ENCODE measurements at regions not wholly inside any gene's neighbourhood (a gene's known extent, or its start where the extent isn't known, plus 50 kb on each side); places are given as distances from the start of the nearest gene placed in this dataset.
A peak's percentile ranks its signal among the peaks of the same experiment; 100 is the strongest.

GRCh38 chr5:69019668-69020375 is 74.0 kb upstream of the SLC30A5 start:
- H3K79me2 ChIP-seq (ENCODE audit: insufficient read depth, low read length), result no peaks in the 10 kb centered on the region
- H3K27me3 ChIP-seq (ENCODE audit: control insufficient read depth in 1 of 2, insufficient read depth in 2 of 2, low read length in 2 of 2), result no peaks in the 10 kb centered on the region
- H3K4me1 ChIP-seq (ENCODE audit: insufficient read depth, low read length), result no peaks in the 10 kb centered on the region
- POLR2A ChIA-PET, result no interaction called here
- H3K27ac ChIP-seq (ENCODE audit: extremely low read length, insufficient read depth, low read length), result no peak overlapping the region
- ATAC-seq (no peak), DNase-seq (ENCODE audit: low spot score) (no peak), FAIRE-seq (no peak)
- H3K9me3 ChIP-seq (ENCODE audit: low read length), result no peaks in the 10 kb centered on the region
- no TSS peak for BruUV-seq (replicated peaks)
- TF ChIP-seq KDM6A (CRISPR knock-in tag; IDR thresholded peaks at IDR 0.05; ENCODE audit: low read depth), result no peak
- no peaks in the 10 kb centered on the region for H4K20me1 ChIP-seq (ENCODE audit: insufficient read depth, low read length)
- intact Hi-C loops (cut with micrococcal nuclease; ENCODE audit: unreplicated experiment), result no loop called here
- CTCF ChIA-PET (ENCODE audit: low intra/inter-chr PET ratio, low total read pairs), result no interaction called here
- no peak overlapping the region for H3K4me2 ChIP-seq (ENCODE audit: low read depth, low read length)
- no peak overlapping the region for H2AFZ ChIP-seq (ENCODE audit: low read length)
- H3K9ac ChIP-seq (ENCODE audit: insufficient read depth, low read depth, low read length), result no peak overlapping the region
- 27% methylated on average over 6 of the region's 6 CpGs for WGBS (ENCODE audit: low lambda C conversion rate)
- in situ Hi-C loops (cut with HindIII; ENCODE audit: extremely low pct_ligation_motif_present, low pct_unique_long_range_greater_than_20kb), result no loop called here
- H3K36me3 ChIP-seq (replicated peaks in 1 of 2; ENCODE audit: control insufficient read depth in 1 of 2, insufficient read depth in 2 of 2, low read length in 2 of 2), result no peaks in the 10 kb centered on the region
- no peak overlapping the region for H3K4me3 ChIP-seq (replicated peaks in 1 of 3; ENCODE audit: insufficient read depth in 1 of 3, low read depth in 2 of 3, low read length in 3 of 3)

- intact Hi-C loops (cut with micrococcal nuclease; ENCODE audit: unreplicated experiment), result loop anchor here (1.0 kb wide), 2 partner anchors 59 to 310 kb away; no protein-coding TSS in a partner anchor
- TF ChIP-seq STAG1 (CRISPR knock-in tag; IDR thresholded peaks at IDR 0.05) (peak; percentile 90), RAD21 (CRISPR knock-in tag; IDR thresholded peaks at IDR 0.05) (peak; percentile 82), DMTF1 (CRISPR knock-in tag; IDR thresholded peaks at IDR 0.05) (no peak), MEIS2 (CRISPR knock-in tag; IDR thresholded peaks at IDR 0.05) (no peak), ZIK1 (CRISPR knock-in tag; IDR thresholded peaks at IDR 0.05; ENCODE audit: borderline replicate concordance, low read depth) (no peak), ZNF326 (CRISPR knock-in tag; IDR thresholded peaks at IDR 0.05; ENCODE audit: borderline replicate concordance) (no peak), KAT2B (IDR thresholded peaks at IDR 0.05; ENCODE audit: borderline replicate concordance, low read depth, low read length) (no peak), U2AF1 (optimal IDR thresholded peaks at IDR 0.05; ENCODE audit: low read depth, low read length) (no peak), ARID3A (IDR thresholded peaks at IDR 0.05; ENCODE audit: low read depth, low read length) (0 out of 2 replicates have a peak, but pooled peaks have one; percentile 13), RFX3 (CRISPR knock-in tag; IDR thresholded peaks at IDR 0.05) (no peak), XRCC5 (optimal IDR thresholded peaks at IDR 0.05; ENCODE audit: low read length) (peak; percentile 36), ZNF513 (CRISPR knock-in tag; conservative IDR thresholded peaks at IDR 0.05) (no peak), TARDBP (CRISPR knock-in tag; IDR thresholded peaks at IDR 0.05) (no peak)
Observed at GRCh38 chr5:69024241-69024651, 69.6 kb upstream of the SLC30A5 start.

More at GRCh38 chr5:69024241-69024651, 69.6 kb upstream of the SLC30A5 start:
- Histone ChIP-seq H3K9ac (ENCODE audit: insufficient read depth, low read depth, low read length) (no peak overlapping the region), H4K20me1 (ENCODE audit: insufficient read depth, low read length) (no peaks in the 10 kb centered on the region), H2AFZ (ENCODE audit: low read length) (no peak overlapping the region), H3K4me3 (replicated peaks in 1 of 3; ENCODE audit: insufficient read depth in 1 of 3, low read depth in 2 of 3, low read length in 3 of 3) (no peak overlapping the region), H3K4me2 (ENCODE audit: low read depth, low read length) (no peak overlapping the region), H3K4me1 (ENCODE audit: insufficient read depth, low read length) (no peaks in the 10 kb centered on the region), H3K36me3 (replicated peaks in 1 of 2; ENCODE audit: control insufficient read depth in 1 of 2, insufficient read depth in 2 of 2, low read length in 2 of 2) (no peaks in the 10 kb centered on the region), H3K27me3 (ENCODE audit: control insufficient read depth in 1 of 2, insufficient read depth in 2 of 2, low read length in 2 of 2) (no peaks in the 10 kb centered on the region; a peak in 1 of 5 replicates), H3K27ac (ENCODE audit: extremely low read length, insufficient read depth, low read length) (no peak overlapping the region), H3K79me2 (ENCODE audit: insufficient read depth, low read length) (no peaks in the 10 kb centered on the region), H3K9me3 (ENCODE audit: low read length) (no peaks in the 10 kb centered on the region)
- POLR2A ChIA-PET, result interaction anchor here (1.3 kb wide), 1 partner anchor 69 kb away, joined by 4 read pairs; the partner anchor contains the start of gene SLC30A5
- WGBS (ENCODE audit: low lambda C conversion rate), result 42% methylated on average over 5 of the region's 5 CpGs
- DNase-seq (ENCODE audit: low spot score), result peak; percentile 58
- BruUV-seq (replicated peaks), result no TSS peak
- CTCF ChIA-PET (ENCODE audit: low intra/inter-chr PET ratio, low total read pairs), result no interaction called here
- ATAC-seq, result peak; percentile 90
- in situ Hi-C loops (cut with HindIII; ENCODE audit: extremely low pct_ligation_motif_present, low pct_unique_long_range_greater_than_20kb), result no loop called here
- FAIRE-seq, result peak; percentile 80

All from HepG2 (cell line).